ENCODE measurements at regions not wholly inside any gene's neighbourhood (a gene's known extent, or its start where the extent isn't known, plus 50 kb on each side); places are given as distances from the start of the nearest gene placed in this dataset.

DNA sequence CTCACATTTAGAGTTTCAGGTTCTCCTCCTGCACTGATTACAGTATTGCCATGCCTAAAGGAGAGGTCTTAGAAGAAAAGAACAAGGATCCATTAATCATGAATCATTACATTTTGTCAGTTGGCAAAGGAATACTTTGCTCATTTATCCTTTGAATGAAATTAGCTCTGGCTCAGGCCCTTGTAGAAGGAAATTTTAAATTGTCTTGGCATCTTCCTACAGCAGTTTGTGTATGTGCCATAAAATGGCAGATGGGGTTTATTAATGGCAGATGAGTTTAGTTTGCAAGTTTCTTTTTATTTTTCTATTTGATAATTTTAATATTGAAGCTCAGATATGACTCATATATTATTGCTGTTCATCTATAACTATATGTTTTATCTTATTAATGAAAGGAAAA, 181.2 kb upstream of the EPHA3 start:
- DNase-seq (ENCODE audit: low read depth), result no peak
- no peak for TF ChIP-seq CTCF (IDR thresholded peaks at IDR 0.05; ENCODE audit: insufficient read depth, low read length, poor library complexity, severe bottlenecking)
- Histone ChIP-seq H3K4me3 (ENCODE audit: low read depth, low read length) (no peak overlapping the region), H3K36me3 (ENCODE audit: control insufficient read depth, insufficient read depth, low read length) (no peaks in the 10 kb centered on the region), H3K27me3 (ENCODE audit: control insufficient read depth, insufficient read depth, low read length) (no peaks in the 10 kb centered on the region)

GRCh38 chr3:88930611-88931010, 176.8 kb upstream of the EPHA3 start:
- Histone ChIP-seq H3K27me3 (ENCODE audit: control insufficient read depth, insufficient read depth, low read length) (no peaks in the 10 kb centered on the region), H3K36me3 (ENCODE audit: control insufficient read depth, insufficient read depth, low read length) (no peaks in the 10 kb centered on the region), H3K4me3 (ENCODE audit: low read depth, low read length) (no peak overlapping the region)
- TF ChIP-seq CTCF (IDR thresholded peaks at IDR 0.05; ENCODE audit: insufficient read depth, low read length, poor library complexity, severe bottlenecking), result no peak
- DNase-seq (ENCODE audit: low read depth), result peak; percentile 26

GRCh38 chr3:88936831-88937230, 170.6 kb upstream of the EPHA3 start:
- no peaks in the 10 kb centered on the region for H3K27me3 ChIP-seq (ENCODE audit: control insufficient read depth, insufficient read depth, low read length)
- H3K36me3 ChIP-seq (ENCODE audit: control insufficient read depth, insufficient read depth, low read length), result no peaks in the 10 kb centered on the region
- no peak overlapping the region for H3K4me3 ChIP-seq (ENCODE audit: low read depth, low read length)
- no peak for DNase-seq (ENCODE audit: low read depth)
- no peak for TF ChIP-seq CTCF (IDR thresholded peaks at IDR 0.05; ENCODE audit: insufficient read depth, low read length, poor library complexity, severe bottlenecking)

DNA sequence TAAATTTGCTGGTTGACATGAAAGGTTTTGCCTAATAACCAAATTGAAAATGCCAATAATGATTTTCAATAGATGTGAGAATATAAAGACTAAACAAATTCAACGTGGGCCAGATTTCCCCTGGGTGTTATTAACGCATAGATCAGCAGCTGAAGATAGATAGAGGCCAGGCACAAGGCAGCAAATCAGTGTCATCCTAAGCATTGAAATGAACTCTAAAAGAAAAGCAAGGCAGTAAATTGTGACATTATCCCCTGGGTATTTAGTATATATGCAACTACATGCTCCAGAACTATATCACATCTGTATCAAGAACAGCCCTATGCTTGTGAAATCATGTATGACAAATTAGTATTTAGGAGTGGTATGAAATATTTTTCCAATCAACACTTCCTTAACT, 167.1 kb upstream of the EPHA3 start:
- no peak for DNase-seq (ENCODE audit: low read depth)
- Histone ChIP-seq H3K36me3 (ENCODE audit: control insufficient read depth, insufficient read depth, low read length) (no peaks in the 10 kb centered on the region), H3K4me3 (ENCODE audit: low read depth, low read length) (no peak overlapping the region), H3K27me3 (ENCODE audit: control insufficient read depth, insufficient read depth, low read length) (no peaks in the 10 kb centered on the region)
- TF ChIP-seq CTCF (IDR thresholded peaks at IDR 0.05; ENCODE audit: insufficient read depth, low read length, poor library complexity, severe bottlenecking), result no peak

DNA sequence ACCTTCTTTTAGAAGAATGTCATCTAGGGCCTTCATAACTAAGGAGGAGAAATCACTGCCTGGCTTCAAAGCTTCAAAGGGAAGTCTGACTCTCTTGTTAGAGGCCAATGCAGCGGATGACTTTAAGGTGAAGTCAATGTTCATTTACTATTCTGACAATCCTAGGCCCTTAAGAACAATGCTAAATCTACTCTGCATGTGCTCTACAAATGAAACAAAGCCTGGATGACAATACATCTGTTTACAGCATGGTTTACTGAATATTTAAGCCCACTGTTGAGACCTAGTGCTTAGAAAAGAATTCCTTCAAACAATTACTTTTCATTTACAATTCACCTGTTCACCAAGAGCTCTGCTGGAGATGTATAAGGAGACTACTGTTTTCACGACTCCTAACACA, 160.4 kb upstream of the EPHA3 start:
- no peaks in the 10 kb centered on the region for H3K27me3 ChIP-seq (ENCODE audit: control insufficient read depth, insufficient read depth, low read length)
- no peak overlapping the region for H3K4me3 ChIP-seq (ENCODE audit: low read depth, low read length)
- no peaks in the 10 kb centered on the region for H3K36me3 ChIP-seq (ENCODE audit: control insufficient read depth, insufficient read depth, low read length)
- TF ChIP-seq CTCF (IDR thresholded peaks at IDR 0.05; ENCODE audit: insufficient read depth, low read length, poor library complexity, severe bottlenecking), result no peak
- DNase-seq (ENCODE audit: low read depth), result no peak

GRCh38 chr3:88954853-88955252, 152.6 kb upstream of the EPHA3 start:
- no peaks in the 10 kb centered on the region for H3K27me3 ChIP-seq (ENCODE audit: control insufficient read depth, insufficient read depth, low read length)
- DNase-seq (ENCODE audit: low read depth), result no peak
- no peak for TF ChIP-seq CTCF (IDR thresholded peaks at IDR 0.05; ENCODE audit: insufficient read depth, low read length, poor library complexity, severe bottlenecking)

More at GRCh38 chr3:88954853-88955252, 152.6 kb upstream of the EPHA3 start:
- Histone ChIP-seq H3K36me3 (ENCODE audit: control insufficient read depth, insufficient read depth, low read length) (no peaks in the 10 kb centered on the region), H3K4me3 (ENCODE audit: low read depth, low read length) (no peak overlapping the region)
